ENCODE measurements at regions not wholly inside any gene's neighbourhood (a gene's known extent, or its start where the extent isn't known, plus 50 kb on each side); places are given as distances from the start of the nearest gene placed in this dataset.
"Not testable (repeated sequence)": the region's sequence is repeated elsewhere in the genome, so short reads cannot be mapped to it uniquely, and the experiment has no call there.

GRCh38 chr6:86456821-86457220 lies 480.5 kb upstream of the HTR1E start:
- DNase-seq = no peak

- no peak for DNase-seq
Observed at GRCh38 chr6:86453232-86453631, 484.1 kb upstream of the HTR1E start.

- DNase-seq = no peak
Observed at GRCh38 chr6:86448398-86448797, 488.9 kb upstream of the HTR1E start.

GRCh38 chr6:86440608-86441007 lies 496.7 kb upstream of the HTR1E start:
- DNase-seq = no peak

- no peak for DNase-seq
Observed at GRCh38 chr6:86423571-86423970, 513.8 kb upstream of the HTR1E start.

- DNase-seq = no peak
Observed at GRCh38 chr6:86412057-86412456, 525.3 kb upstream of the HTR1E start.

- no peak for DNase-seq
Observed at GRCh38 chr6:86407128-86407527, 530.2 kb upstream of the HTR1E start.

- not testable (repeated sequence) for DNase-seq
Observed at GRCh38 chr6:86392850-86393249, 544.5 kb upstream of the HTR1E start.

- DNase-seq = no peak
Observed at GRCh38 chr6:86380571-86381125, 556.7 kb upstream of the HTR1E start.

- DNase-seq = no peak
Observed at GRCh38 chr6:86357877-86358276, 579.5 kb upstream of the HTR1E start.

- DNase-seq = no peak
Observed at GRCh38 chr6:86355271-86355670, 582.1 kb upstream of the HTR1E start.

- no peak for DNase-seq
Observed at GRCh38 chr6:86331919-86332318, 605.4 kb upstream of the HTR1E start.

- no peak for DNase-seq
Observed at GRCh38 chr6:86331265-86331840, 606.0 kb upstream of the HTR1E start.

- no peak for DNase-seq
Observed at GRCh38 chr6:86306210-86306609, 631.1 kb upstream of the HTR1E start.

- no peak for DNase-seq
Observed at GRCh38 chr6:86285876-86286275, 643.2 kb upstream of the SYNCRIP start.

- DNase-seq = not testable (repeated sequence)
Observed at GRCh38 chr6:86284809-86285480, 642.3 kb upstream of the SYNCRIP start.

- DNase-seq = not testable (repeated sequence)
Observed at GRCh38 chr6:86283596-86283995, 640.9 kb upstream of the SYNCRIP start.

- no peak for DNase-seq
Observed at GRCh38 chr6:86276056-86276455, 633.4 kb upstream of the SYNCRIP start.

GRCh38 chr6:86273936-86274335 lies 631.2 kb upstream of the SYNCRIP start:
- DNase-seq = no peak

GRCh38 chr6:86256615-86257187 lies 614.0 kb upstream of the SYNCRIP start:
- no peak for DNase-seq

- no peak for DNase-seq
Observed at GRCh38 chr6:86255973-86256372, 613.3 kb upstream of the SYNCRIP start.

- no peak for DNase-seq
Observed at GRCh38 chr6:86251106-86251505, 608.4 kb upstream of the SYNCRIP start.

GRCh38 chr6:86217906-86218305 lies 575.2 kb upstream of the SYNCRIP start:
- no peak for DNase-seq

- DNase-seq = no peak
Observed at GRCh38 chr6:86215323-86215722, 572.6 kb upstream of the SYNCRIP start.

All from CD4-positive, alpha-beta T cell treated with Interleukin-4 for 1 hour (primary cell).